ENCODE measurements at regions not wholly inside any gene's neighbourhood (a gene's known extent, or its start where the extent isn't known, plus 50 kb on each side); places are given as distances from the start of the nearest gene placed in this dataset.

DNA sequence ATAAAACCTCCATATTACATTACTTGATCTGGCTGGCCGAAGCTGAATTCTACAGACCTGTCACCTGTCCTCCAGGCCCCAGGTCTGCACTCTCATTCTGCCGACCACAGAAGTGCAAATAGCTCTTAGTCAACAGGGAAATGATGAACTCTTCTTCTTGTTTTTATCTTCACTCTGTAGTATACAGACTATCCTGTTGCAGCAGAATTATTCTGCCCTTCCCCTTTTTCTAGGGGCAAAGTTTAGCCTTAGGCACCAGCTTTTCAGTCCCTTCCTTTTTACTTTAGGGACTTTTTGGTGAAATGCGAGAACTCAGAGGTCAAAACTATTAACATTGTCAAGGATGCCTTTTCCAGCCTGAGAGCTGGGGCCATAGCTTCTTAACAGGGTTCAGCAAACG lies 229.6 kb upstream of the EGLN3 start:
- no peak overlapping the region for H3K4me3 ChIP-seq
- no peak for TF ChIP-seq EZH2phosphoT487 (IDR thresholded peaks at IDR 0.05)
- TF ChIP-seq, protein P1, sequence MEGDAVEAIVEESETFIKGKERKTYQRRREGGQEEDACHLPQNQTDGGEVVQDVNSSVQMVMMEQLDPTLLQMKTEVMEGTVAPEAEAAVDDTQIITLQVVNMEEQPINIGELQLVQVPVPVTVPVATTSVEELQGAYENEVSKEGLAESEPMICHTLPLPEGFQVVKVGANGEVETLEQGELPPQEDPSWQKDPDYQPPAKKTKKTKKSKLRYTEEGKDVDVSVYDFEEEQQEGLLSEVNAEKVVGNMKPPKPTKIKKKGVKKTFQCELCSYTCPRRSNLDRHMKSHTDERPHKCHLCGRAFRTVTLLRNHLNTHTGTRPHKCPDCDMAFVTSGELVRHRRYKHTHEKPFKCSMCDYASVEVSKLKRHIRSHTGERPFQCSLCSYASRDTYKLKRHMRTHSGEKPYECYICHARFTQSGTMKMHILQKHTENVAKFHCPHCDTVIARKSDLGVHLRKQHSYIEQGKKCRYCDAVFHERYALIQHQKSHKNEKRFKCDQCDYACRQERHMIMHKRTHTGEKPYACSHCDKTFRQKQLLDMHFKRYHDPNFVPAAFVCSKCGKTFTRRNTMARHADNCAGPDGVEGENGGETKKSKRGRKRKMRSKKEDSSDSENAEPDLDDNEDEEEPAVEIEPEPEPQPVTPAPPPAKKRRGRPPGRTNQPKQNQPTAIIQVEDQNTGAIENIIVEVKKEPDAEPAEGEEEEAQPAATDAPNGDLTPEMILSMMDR (IDR thresholded peaks at IDR 0.05) = no peak
- no peak for TF ChIP-seq EZH2 (IDR thresholded peaks at IDR 0.05)
- H3K9me3 Mint-ChIP-seq = no peaks in the 10 kb centered on the region
- no peak for DNase-seq (ENCODE audit: low spot score)
- peaks cover 7% of the 10 kb centered on the region for H3K27me3 Mint-ChIP-seq (ENCODE audit: insufficient read depth, low read depth)
- H3K9me3 ChIP-seq (ENCODE audit: low read depth) = no peaks in the 10 kb centered on the region
- H3K36me3 Mint-ChIP-seq = no peaks in the 10 kb centered on the region
- H3K27me3 ChIP-seq = no peaks in the 10 kb centered on the region
- H3K79me2 ChIP-seq (ENCODE audit: low read depth) = no peaks in the 10 kb centered on the region
- H3K27ac ChIP-seq = no peak overlapping the region
- H2AFZ ChIP-seq (replicated peaks) = no peak overlapping the region
- H3K4me1 Mint-ChIP-seq = peaks cover 15% of the 10 kb centered on the region
- peaks cover 26% of the 10 kb centered on the region for H3K4me1 ChIP-seq
- no peaks in the 10 kb centered on the region for H3K36me3 ChIP-seq
- H3K4me2 ChIP-seq = no peak overlapping the region
- no peak overlapping the region for H3K27ac Mint-ChIP-seq
- no peaks in the 10 kb centered on the region for H3F3A ChIP-seq (ENCODE audit: low read depth)
- H3K4me3 Mint-ChIP-seq = no peak overlapping the region
- no peaks in the 10 kb centered on the region for H4K20me1 ChIP-seq (ENCODE audit: low read depth)
- H3K9ac ChIP-seq = no peak overlapping the region

- Histone ChIP-seq H3K36me3 (no peaks in the 10 kb centered on the region), H3K4me3 (no peak overlapping the region), H3K27ac (no peak overlapping the region), H3K4me2 (no peak overlapping the region), H2AFZ (replicated peaks) (no peak overlapping the region), H3F3A (ENCODE audit: low read depth) (no peaks in the 10 kb centered on the region), H3K27me3 (no peaks in the 10 kb centered on the region), H3K4me1 (peaks cover 26% of the 10 kb centered on the region), H4K20me1 (ENCODE audit: low read depth) (no peaks in the 10 kb centered on the region), H3K9me3 (ENCODE audit: low read depth) (no peaks in the 10 kb centered on the region), H3K79me2 (ENCODE audit: low read depth) (no peaks in the 10 kb centered on the region), H3K9ac (no peak overlapping the region)
- Mint-ChIP-seq H3K36me3 (no peaks in the 10 kb centered on the region), H3K9me3 (no peaks in the 10 kb centered on the region), H3K27ac (no peak overlapping the region), H3K4me1 (peaks cover 18% of the 10 kb centered on the region), H3K4me3 (no peak overlapping the region), H3K27me3 (ENCODE audit: insufficient read depth, low read depth) (peaks cover 7% of the 10 kb centered on the region)
- DNase-seq (ENCODE audit: low spot score) = no peak
- no peak for TF ChIP-seq EZH2 (IDR thresholded peaks at IDR 0.05)
- no peak for TF ChIP-seq EZH2phosphoT487 (IDR thresholded peaks at IDR 0.05)
- TF ChIP-seq, protein P1 (IDR thresholded peaks at IDR 0.05) = no peak
Measured at GRCh38 chr14:34179727-34180126, 228.9 kb upstream of the EGLN3 start.

- Histone ChIP-seq H3K4me1 (peaks cover 19% of the 10 kb centered on the region), H3K4me2 (no peak overlapping the region), H3K79me2 (ENCODE audit: low read depth) (no peaks in the 10 kb centered on the region), H3K9me3 (ENCODE audit: low read depth) (no peaks in the 10 kb centered on the region), H4K20me1 (ENCODE audit: low read depth) (no peaks in the 10 kb centered on the region), H3F3A (ENCODE audit: low read depth) (no peaks in the 10 kb centered on the region), H3K4me3 (no peak overlapping the region), H3K36me3 (no peaks in the 10 kb centered on the region), H2AFZ (replicated peaks) (no peak overlapping the region), H3K27ac (no peak overlapping the region), H3K27me3 (no peaks in the 10 kb centered on the region), H3K9ac (no peak overlapping the region)
- H3K36me3 Mint-ChIP-seq = no peaks in the 10 kb centered on the region
- no peak overlapping the region for H3K27ac Mint-ChIP-seq
- DNase-seq (ENCODE audit: low spot score) = no peak
- TF ChIP-seq EZH2 (IDR thresholded peaks at IDR 0.05) = no peak
- TF ChIP-seq, protein P1 (IDR thresholded peaks at IDR 0.05) = no peak
- no peak for TF ChIP-seq EZH2phosphoT487 (IDR thresholded peaks at IDR 0.05)
- peaks cover 14% of the 10 kb centered on the region for H3K4me1 Mint-ChIP-seq
- no peak overlapping the region for H3K4me3 Mint-ChIP-seq
- H3K9me3 Mint-ChIP-seq = no peaks in the 10 kb centered on the region
- H3K27me3 Mint-ChIP-seq (ENCODE audit: insufficient read depth, low read depth) = peaks cover 7% of the 10 kb centered on the region
Measured at GRCh38 chr14:34177466-34177865, 226.6 kb upstream of the EGLN3 start.
